Esophagus muscularis mucosa (tissue), 4 donors: ENCODE measurements at regions not wholly inside any gene's neighbourhood (a gene's known extent, or its start where the extent isn't known, plus 50 kb on each side); places are given as distances from the start of the nearest gene placed in this dataset.

Source experiments
- DNase-seq: peaks from one replicate; pipeline ENCODE4 v3.0.0-alpha.2; 2017; ENCODE audit errors: extremely low spot score
- H3K27ac ChIP-seq, 4 donors: fragments of 200-600 bp; sonication (generic); replicated peaks in 1 of 4; 1 replicate in 3 of 4; 2 replicates in 1 of 4; pipeline ENCODE4 v1.5.1; 2016 to 2019; ENCODE audit warnings: mild to moderate bottlenecking in 1 of 4
- H3K27me3 ChIP-seq, 4 donors: fragments of 200-600 bp; sonication (generic); one replicate each; pipeline versions ENCODE4 v1.5.1 to v1.6.0; 2016 to 2019
- H3K36me3 ChIP-seq, 4 donors: fragments of 200-600 bp; sonication (generic); one replicate each; pipeline ENCODE4 v1.5.1; 2016 to 2019
- H3K4me1 ChIP-seq, 4 donors: fragments of 200-600 bp; sonication (generic); one replicate each; pipeline ENCODE4 v1.5.1; 2016 to 2019
- H3K4me3 ChIP-seq, 4 donors: fragments of 200-600 bp; sonication (generic); 1 replicate in 2 of 4; 2 replicates in 2 of 4; pipeline ENCODE4 v1.5.1; 2016 to 2019; ENCODE audit warnings: mild to moderate bottlenecking in 4 of 4, moderate library complexity in 1 of 4
- H3K9me3 ChIP-seq, 4 donors: fragments of 200-600 bp; sonication (generic); 1 replicate in 3 of 4; 2 replicates in 1 of 4; pipeline ENCODE4 v1.5.1; 2016 to 2019
- CTCF ChIP-seq, 3 experiments: fragments of 200-600 bp in 2 of 3; fragments of 450-650 bp in 1 of 3; sonication (generic) in 2 of 3; IDR thresholded peaks; one replicate each; pipeline ENCODE4 v1.5.1; 2017 to 2019; ENCODE audit warnings: antibody characterized with exemption in 3 of 3, mild to moderate bottlenecking in 2 of 3, moderate library complexity in 1 of 3
- EP300 ChIP-seq: sonication (generic); formaldehyde crosslinking; IDR thresholded peaks from one replicate; pipeline ENCODE4 v1.6.1; 2017; ENCODE audit warnings: antibody characterized with exemption
- POLR2A ChIP-seq: fragments of 450-650 bp; IDR thresholded peaks from one replicate; pipeline ENCODE4 v1.6.1; 2017; ENCODE audit warnings: antibody characterized with exemption, moderate library complexity, mild to moderate bottlenecking, low read depth
- POLR2AphosphoS5 ChIP-seq, 2 donors: sonication (generic); formaldehyde crosslinking; IDR thresholded peaks; one replicate each; pipeline ENCODE4 v1.6.1; 2017; ENCODE audit warnings: antibody characterized with exemption in 2 of 2
- WGBS: methylation state at CpG from one replicate; pipeline ENCODE4 v1.1.5; 2018; 5-methylcytosine and 5-hydroxymethylcytosine counted together
- intact Hi-C: fragments of 100-400 bp; cut with DNase I; formaldehyde crosslinking; loops from one replicate; pipeline ENCODE4 v1.15.1; 2023

- Histone ChIP-seq H3K27ac (no peak overlapping the region), H3K4me3 (no peak overlapping the region), H3K36me3 (no peaks in the 10 kb centered on the region), H3K4me1 (no peaks in the 10 kb centered on the region), H3K27me3 (no peaks in the 10 kb centered on the region), H3K9me3 (no peaks in the 10 kb centered on the region)
- intact Hi-C loops, result no loop called here
- TF ChIP-seq EP300 (no peak), CTCF (IDR thresholded peaks at IDR 0.05) (no peak), POLR2A (no peak), POLR2AphosphoS5 (IDR thresholded peaks at IDR 0.05) (no peak)
- 62% methylated on average over 3 of the region's 3 CpGs for WGBS
- DNase-seq, result no peak
Measured at GRCh38 chrX:141975839-141976238, 72.1 kb downstream of the MAGEC1 start.

- TF ChIP-seq CTCF (IDR thresholded peaks at IDR 0.05) (no peak), EP300 (no peak), POLR2A (no peak), POLR2AphosphoS5 (IDR thresholded peaks at IDR 0.05) (no peak)
- no peaks in the 10 kb centered on the region for H3K27me3 ChIP-seq
- no peak for DNase-seq
- intact Hi-C loops, result no loop called here
- no peaks in the 10 kb centered on the region for H3K4me1 ChIP-seq
- H3K27ac ChIP-seq, result no peak overlapping the region
- H3K36me3 ChIP-seq, result no peaks in the 10 kb centered on the region
- no peaks in the 10 kb centered on the region for H3K9me3 ChIP-seq
- no peak overlapping the region for H3K4me3 ChIP-seq
Measured at GRCh38 chrX:141969706-141970105, 66.0 kb downstream of the MAGEC1 start.

- H3K9me3 ChIP-seq, result no peaks in the 10 kb centered on the region
- WGBS, result 83% methylated on average over 4 of the region's 4 CpGs
- no peaks in the 10 kb centered on the region for H3K27me3 ChIP-seq
- TF ChIP-seq EP300, result no peak
- TF ChIP-seq POLR2A, result no peak
- no peak for TF ChIP-seq CTCF (IDR thresholded peaks at IDR 0.05)
- no peak for TF ChIP-seq POLR2AphosphoS5 (IDR thresholded peaks at IDR 0.05)
- no peaks in the 10 kb centered on the region for H3K4me1 ChIP-seq
- H3K27ac ChIP-seq, result no peak overlapping the region
- no peaks in the 10 kb centered on the region for H3K36me3 ChIP-seq
- intact Hi-C loops, result no loop called here
- no peak overlapping the region for H3K4me3 ChIP-seq
- DNase-seq, result no peak
Measured at GRCh38 chrX:141960578-141960977, 56.9 kb downstream of the MAGEC1 start.
